MM.1S (cell line): ENCODE measurements at regions not wholly inside any gene's neighbourhood (a gene's known extent, or its start where the extent isn't known, plus 50 kb on each side); places are given as distances from the start of the nearest gene placed in this dataset.

Experiments
- DNase-seq: peaks from one replicate; pipeline ENCODE4 v3.0.0-alpha.2; 2015
- H2AFZ ChIP-seq: fragments of 300-600 bp; sonication (generic); 2 replicates; pipeline ENCODE4 v1.6.0; 2016; ENCODE audit warnings: antibody characterized with exemption, low read length
- H3F3A ChIP-seq: fragments of 300-600 bp; sonication (generic); 2 replicates; pipeline ENCODE4 v1.6.1; 2016; ENCODE audit warnings: mild to moderate bottlenecking, antibody characterized with exemption, low read length, moderate library complexity, mixed read lengths; ENCODE audit not compliant: insufficient read depth
- H3K27ac ChIP-seq: fragments of 300-600 bp; sonication (generic); 2 replicates; pipeline ENCODE4 v1.5.1; 2016; ENCODE audit warnings: mild to moderate bottlenecking, low read length
- H3K27me3 ChIP-seq: fragments of 300-600 bp; sonication (generic); replicated peaks from 2 replicates; pipeline ENCODE4 v1.6.0; 2016; ENCODE audit warnings: low read length; ENCODE audit not compliant: insufficient read depth
- H3K36me3 ChIP-seq: fragments of 300-600 bp; sonication (generic); replicated peaks from 2 replicates; pipeline ENCODE4 v1.6.1; 2016; ENCODE audit warnings: mild to moderate bottlenecking, low read length, mixed read lengths; ENCODE audit not compliant: insufficient read depth
- H3K4me1 ChIP-seq: fragments of 300-600 bp; sonication (generic); 2 replicates; pipeline ENCODE4 v1.6.1; 2016; ENCODE audit warnings: low read length, mixed read lengths
- H3K4me2 ChIP-seq: fragments of 300-600 bp; sonication (generic); 2 replicates; pipeline ENCODE4 v1.6.0; 2016; ENCODE audit warnings: low read depth, low read length
- H3K4me3 ChIP-seq: fragments of 300-600 bp; sonication (generic); 2 replicates; pipeline ENCODE4 v1.5.1; 2016; ENCODE audit warnings: low read length, mixed read lengths
- H3K79me2 ChIP-seq: fragments of 300-600 bp; sonication (generic); 2 replicates; pipeline ENCODE4 v1.6.1; 2016; ENCODE audit warnings: mixed run types, low read length, mixed read lengths
- H3K9ac ChIP-seq: fragments of 300-600 bp; sonication (generic); 2 replicates; pipeline ENCODE4 v1.6.1; 2016; ENCODE audit warnings: low read length, mixed read lengths
- H3K9me2 ChIP-seq: fragments of 300-600 bp; sonication (generic); replicated peaks from 2 replicates; pipeline ENCODE4 v1.6.1; 2016; ENCODE audit warnings: mild to moderate bottlenecking, low read length, mixed read lengths; ENCODE audit not compliant: insufficient read depth
- H3K9me3 ChIP-seq: fragments of 300-600 bp; sonication (generic); replicated peaks from 2 replicates; pipeline ENCODE4 v1.6.1; 2016; ENCODE audit warnings: mild to moderate bottlenecking, low read length, mixed read lengths; ENCODE audit not compliant: insufficient read depth
- H4K20me1 ChIP-seq: fragments of 300-600 bp; sonication (generic); 2 replicates; pipeline ENCODE4 v1.6.1; 2016; ENCODE audit warnings: mild to moderate bottlenecking, low read length, moderate library complexity, mixed read lengths; ENCODE audit not compliant: insufficient read depth
- EZH2 ChIP-seq: fragments of 300-600 bp; sonication (generic); optimal IDR thresholded peaks from 2 replicates; pipeline ENCODE3; 2017; ENCODE audit warnings: low read depth, mild to moderate bottlenecking, antibody characterized with exemption, low read length, mixed read lengths
- EZH2phosphoT487 ChIP-seq: fragments of 300-600 bp; sonication (generic); IDR thresholded peaks from 2 replicates; pipeline ENCODE4 v1.6.1; 2018; ENCODE audit warnings: antibody characterized with exemption, low read length
- TF ChIP-seq, protein P1 (sequence below): fragments of 300-600 bp; sonication (generic); IDR thresholded peaks from 2 replicates; pipeline ENCODE4 v1.5.1; 2016; ENCODE audit warnings: antibody characterized with exemption, low read length, mixed read lengths

DNA sequence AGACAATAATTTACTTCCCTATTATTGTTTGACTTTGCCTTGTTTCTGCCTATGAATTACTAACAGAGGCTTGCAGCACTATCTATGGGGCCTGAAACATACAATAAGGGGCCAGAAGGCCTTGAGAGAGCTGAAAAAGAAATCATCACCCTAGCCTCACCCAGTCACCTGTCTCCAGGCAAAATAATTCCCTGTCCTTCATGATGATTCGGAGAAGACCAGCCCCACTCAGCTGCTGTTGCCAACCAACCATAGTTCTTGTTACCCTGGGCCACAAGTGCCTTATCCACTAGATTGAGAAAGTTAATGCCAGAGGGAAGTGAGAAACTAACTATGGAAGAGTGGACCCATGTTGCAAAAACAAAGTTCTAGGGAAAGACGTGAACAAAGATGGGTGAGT lies 97.1 kb downstream of the ARF6 start:
- Histone ChIP-seq H3K27ac (no peak overlapping the region), H3F3A (no peaks in the 10 kb centered on the region), H3K9me2 (no peaks in the 10 kb centered on the region), H4K20me1 (no peaks in the 10 kb centered on the region), H2AFZ (no peak overlapping the region), H3K79me2 (no peaks in the 10 kb centered on the region), H3K4me3 (no peak overlapping the region), H3K27me3 (no peaks in the 10 kb centered on the region), H3K9me3 (no peaks in the 10 kb centered on the region), H3K9ac (no peak overlapping the region), H3K4me1 (no peaks in the 10 kb centered on the region), H3K36me3 (no peaks in the 10 kb centered on the region), H3K4me2 (no peak overlapping the region)
- TF ChIP-seq EZH2phosphoT487, result no peak
- TF ChIP-seq, protein P1, sequence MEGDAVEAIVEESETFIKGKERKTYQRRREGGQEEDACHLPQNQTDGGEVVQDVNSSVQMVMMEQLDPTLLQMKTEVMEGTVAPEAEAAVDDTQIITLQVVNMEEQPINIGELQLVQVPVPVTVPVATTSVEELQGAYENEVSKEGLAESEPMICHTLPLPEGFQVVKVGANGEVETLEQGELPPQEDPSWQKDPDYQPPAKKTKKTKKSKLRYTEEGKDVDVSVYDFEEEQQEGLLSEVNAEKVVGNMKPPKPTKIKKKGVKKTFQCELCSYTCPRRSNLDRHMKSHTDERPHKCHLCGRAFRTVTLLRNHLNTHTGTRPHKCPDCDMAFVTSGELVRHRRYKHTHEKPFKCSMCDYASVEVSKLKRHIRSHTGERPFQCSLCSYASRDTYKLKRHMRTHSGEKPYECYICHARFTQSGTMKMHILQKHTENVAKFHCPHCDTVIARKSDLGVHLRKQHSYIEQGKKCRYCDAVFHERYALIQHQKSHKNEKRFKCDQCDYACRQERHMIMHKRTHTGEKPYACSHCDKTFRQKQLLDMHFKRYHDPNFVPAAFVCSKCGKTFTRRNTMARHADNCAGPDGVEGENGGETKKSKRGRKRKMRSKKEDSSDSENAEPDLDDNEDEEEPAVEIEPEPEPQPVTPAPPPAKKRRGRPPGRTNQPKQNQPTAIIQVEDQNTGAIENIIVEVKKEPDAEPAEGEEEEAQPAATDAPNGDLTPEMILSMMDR, result no peak
- TF ChIP-seq EZH2, result no peak
- DNase-seq, result no peak

DNA sequence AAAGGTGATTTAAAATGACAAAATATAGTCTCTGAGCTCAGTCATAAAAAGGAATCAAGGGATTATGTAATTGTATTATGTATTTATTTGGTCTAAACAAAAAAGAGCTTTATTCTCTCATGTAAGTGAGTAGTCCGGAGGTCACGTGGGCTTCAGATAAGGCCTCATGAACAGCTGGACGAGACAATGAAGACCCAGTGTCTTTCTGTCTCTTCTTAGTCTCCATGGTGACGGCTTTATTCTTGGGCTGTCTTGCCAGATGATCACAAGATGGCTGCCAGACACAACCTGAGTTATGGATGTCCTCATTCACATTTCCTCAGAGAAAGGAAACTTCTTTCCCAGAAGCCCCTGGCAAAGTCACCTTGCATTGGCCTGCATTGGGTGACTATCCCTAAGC lies 98.6 kb downstream of the ARF6 start:
- H3K36me3 ChIP-seq, result no peaks in the 10 kb centered on the region
- H3K27me3 ChIP-seq, result no peaks in the 10 kb centered on the region
- no peaks in the 10 kb centered on the region for H3K79me2 ChIP-seq
- H3K4me1 ChIP-seq, result no peaks in the 10 kb centered on the region
- no peak overlapping the region for H3K9ac ChIP-seq
- no peaks in the 10 kb centered on the region for H3K9me2 ChIP-seq
- DNase-seq, result no peak
- H4K20me1 ChIP-seq, result no peaks in the 10 kb centered on the region
- no peak overlapping the region for H2AFZ ChIP-seq
- H3K4me3 ChIP-seq, result no peak overlapping the region
- no peaks in the 10 kb centered on the region for H3F3A ChIP-seq
- TF ChIP-seq EZH2 (no peak), EZH2phosphoT487 (no peak)
- TF ChIP-seq, protein P1, result no peak
- H3K27ac ChIP-seq, result no peak overlapping the region
- H3K4me2 ChIP-seq, result no peak overlapping the region
- no peaks in the 10 kb centered on the region for H3K9me3 ChIP-seq

DNA sequence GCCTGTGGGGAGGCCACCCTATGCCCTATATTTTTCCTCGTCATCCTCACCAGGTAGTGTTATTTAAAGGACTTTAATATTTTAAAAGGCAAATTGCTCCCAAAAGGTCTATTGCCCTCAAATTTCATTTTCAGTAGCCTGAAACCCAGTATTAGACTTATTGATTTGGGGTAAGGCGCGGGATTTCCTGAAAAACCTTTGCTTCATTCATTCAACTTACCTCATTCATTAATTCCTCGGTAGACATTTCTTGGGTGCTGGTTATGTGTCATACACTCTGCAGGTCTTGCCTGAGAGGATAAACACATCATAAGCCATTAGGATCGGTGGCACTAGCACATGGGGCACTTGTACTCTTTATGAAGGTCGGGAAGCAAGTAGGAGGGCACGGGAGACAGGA lies 99.2 kb downstream of the ARF6 start:
- H3F3A ChIP-seq, result no peaks in the 10 kb centered on the region
- DNase-seq, result no peak
- H2AFZ ChIP-seq, result no peak overlapping the region
- H4K20me1 ChIP-seq, result no peaks in the 10 kb centered on the region
- no peaks in the 10 kb centered on the region for H3K9me3 ChIP-seq
- H3K27me3 ChIP-seq, result no peaks in the 10 kb centered on the region
- TF ChIP-seq EZH2 (no peak), EZH2phosphoT487 (no peak)
- TF ChIP-seq, protein P1, result no peak
- no peaks in the 10 kb centered on the region for H3K36me3 ChIP-seq
- H3K4me3 ChIP-seq, result no peak overlapping the region
- H3K9ac ChIP-seq, result no peak overlapping the region
- H3K27ac ChIP-seq, result no peak overlapping the region
- H3K4me2 ChIP-seq, result no peak overlapping the region
- no peaks in the 10 kb centered on the region for H3K9me2 ChIP-seq
- no peaks in the 10 kb centered on the region for H3K4me1 ChIP-seq
- no peaks in the 10 kb centered on the region for H3K79me2 ChIP-seq
